CD14-positive monocyte (primary cell): ENCODE measurements at regions not wholly inside any gene's neighbourhood (a gene's known extent, or its start where the extent isn't known, plus 50 kb on each side); places are given as distances from the start of the nearest gene placed in this dataset.

Source experiments
- DNase-seq, 3 donors: peaks; one replicate each; pipeline ENCODE4 v3.0.0-alpha.2; 2011 to 2022
- H2AFZ ChIP-seq: 2 replicates; pipeline ENCODE4 v1.6.0; 2012; ENCODE audit warnings: mild to moderate bottlenecking, low read depth, low read length, inconsistent platforms; ENCODE audit not compliant: insufficient read depth, poor library complexity, severe bottlenecking
- H3K27ac ChIP-seq, 2 donors: 1 replicate in 1 of 2; 2 replicates in 1 of 2; pipeline ENCODE4 v1.5.1; 2012 to 2013; ENCODE audit warnings: low read length in 2 of 2, control low read depth in 1 of 2, inconsistent platforms in 1 of 2, low read depth in 1 of 2, mild to moderate bottlenecking in 1 of 2
- H3K27me3 ChIP-seq, 2 donors: one replicate each; pipeline versions ENCODE4 v1.6.0 to v1.6.1; 2011 to 2013; ENCODE audit warnings: low read length in 2 of 2; ENCODE audit not compliant: control insufficient read depth in 2 of 2, insufficient read depth in 2 of 2
- H3K36me3 ChIP-seq, 2 donors: replicated peaks in 1 of 2; 1 replicate in 1 of 2; 2 replicates in 1 of 2; pipeline versions ENCODE4 v1.5.1 to v1.6.1; 2012 to 2013; ENCODE audit warnings: low read length in 2 of 2, control low read depth in 1 of 2, inconsistent platforms in 1 of 2, mild to moderate bottlenecking in 1 of 2; ENCODE audit not compliant: insufficient read depth in 2 of 2, control insufficient read depth in 1 of 2
- H3K4me1 ChIP-seq, 2 donors: 1 replicate in 1 of 2; 2 replicates in 1 of 2; pipeline versions ENCODE4 v1.5.1 to v1.6.1; 2012 to 2013; ENCODE audit warnings: low read length in 2 of 2, control low read depth in 1 of 2, inconsistent platforms in 1 of 2, mild to moderate bottlenecking in 1 of 2, moderate library complexity in 1 of 2; ENCODE audit not compliant: insufficient read depth in 2 of 2, control insufficient read depth in 1 of 2
- H3K4me2 ChIP-seq: replicated peaks from 2 replicates; pipeline ENCODE3; 2012; ENCODE audit warnings: low read length, moderate library complexity, mild to moderate bottlenecking; ENCODE audit not compliant: poor library complexity, severe bottlenecking; ENCODE audit errors: extremely low read depth
- H3K4me3 ChIP-seq, 3 experiments: fragments of 200-600 bp in 1 of 3; sonication (generic) in 1 of 3; replicated peaks in 1 of 3; 1 replicate in 2 of 3; 2 replicates in 1 of 3; pipeline ENCODE4 v1.5.1; 2011 to 2013; ENCODE audit warnings: low read length in 3 of 3, mild to moderate bottlenecking in 3 of 3, control low read depth in 2 of 3, low read depth in 2 of 3, inconsistent platforms in 1 of 3, moderate library complexity in 1 of 3
- H3K79me2 ChIP-seq: 2 replicates; pipeline ENCODE4 v1.6.0; 2012; ENCODE audit warnings: mild to moderate bottlenecking, control low read depth, inconsistent platforms, low read length, moderate library complexity; ENCODE audit not compliant: insufficient read depth
- H3K9ac ChIP-seq: 2 replicates; pipeline ENCODE4 v1.6.0; 2017; ENCODE audit warnings: low read length, mild to moderate bottlenecking; ENCODE audit not compliant: insufficient read depth, poor library complexity, severe bottlenecking
- H3K9me3 ChIP-seq, 2 donors: replicated peaks in 1 of 2; 1 replicate in 1 of 2; 2 replicates in 1 of 2; pipeline versions ENCODE4 v1.5.1 to v1.6.1; 2012 to 2013; ENCODE audit warnings: low read length in 2 of 2, control low read depth in 1 of 2; ENCODE audit not compliant: control insufficient read depth in 1 of 2, insufficient read depth in 1 of 2
- H4K20me1 ChIP-seq: 2 replicates; pipeline ENCODE4 v1.6.0; 2012; ENCODE audit warnings: mild to moderate bottlenecking, low read length, control low read depth, moderate library complexity; ENCODE audit not compliant: insufficient read depth
- H3K27ac Mint-ChIP-seq, 7 donors: one replicate each; pipeline ENCODE4 v1.8.0; 2020; ENCODE audit warnings: mild to moderate bottlenecking in 7 of 7, mixed read lengths in 7 of 7, moderate library complexity in 6 of 7, inconsistent platforms in 2 of 7
- H3K27me3 Mint-ChIP-seq, 3 donors: one replicate each; pipeline ENCODE4 v1.8.0; 2021 to 2022; ENCODE audit warnings: low read depth in 3 of 3, mild to moderate bottlenecking in 3 of 3, mixed read lengths in 3 of 3, moderate library complexity in 3 of 3, inconsistent platforms in 1 of 3
- H3K36me3 Mint-ChIP-seq, 2 donors: one replicate each; pipeline ENCODE4 v1.8.0; 2020; ENCODE audit warnings: mixed read lengths in 2 of 2, inconsistent platforms in 1 of 2, mild to moderate bottlenecking in 1 of 2
- H3K4me1 Mint-ChIP-seq: one replicate; pipeline ENCODE4 v1.8.0; 2020; ENCODE audit warnings: mild to moderate bottlenecking, mixed read lengths
- H3K4me3 Mint-ChIP-seq, 2 donors: one replicate each; pipeline ENCODE4 v1.8.0; 2020; ENCODE audit warnings: mild to moderate bottlenecking in 2 of 2, mixed read lengths in 2 of 2, moderate library complexity in 1 of 2
- H3K9me3 Mint-ChIP-seq, 7 donors: one replicate each; pipeline ENCODE4 v1.8.0; 2020 to 2022; ENCODE audit warnings: mixed read lengths in 7 of 7, mild to moderate bottlenecking in 6 of 7, moderate library complexity in 6 of 7, inconsistent platforms in 2 of 7
- CTCF ChIP-seq: fragments of 200-600 bp; IDR thresholded peaks from one replicate; pipeline ENCODE4 v1.8.0; 2022; ENCODE audit warnings: antibody characterized with exemption, mild to moderate bottlenecking
- WGBS: methylation state at CpG from one replicate; pipeline ENCODE4 v1.1.5; 2013; ENCODE audit warnings: missing lambda C conversion rate; ENCODE audit not compliant: insufficient coverage; 5-methylcytosine and 5-hydroxymethylcytosine counted together
- intact Hi-C, 2 donors: fragments of 100-400 bp; cut with micrococcal nuclease; formaldehyde crosslinking; loops; one replicate each; pipeline versions ENCODE4 v1.15.0 to v1.15.1; 2023

GRCh38 chr14:27314231-27314630 is 716.4 kb upstream of the NOVA1 start:
- Histone ChIP-seq H3K4me1 (no peaks in the 10 kb centered on the region), H3K27ac (no peak overlapping the region), H3K36me3 (no peaks in the 10 kb centered on the region), H2AFZ (no peak overlapping the region), H4K20me1 (no peaks in the 10 kb centered on the region), H3K4me3 (no peak overlapping the region), H3K4me2 (no peak overlapping the region), H3K79me2 (no peaks in the 10 kb centered on the region), H3K9ac (no peak overlapping the region), H3K9me3 (peaks cover 0 to 3% of the 10 kb centered on the region in 2 donors), H3K27me3 (no peaks in the 10 kb centered on the region)
- H3K9me3 Mint-ChIP-seq: peaks cover 0 to 6% (median 2%) of the 10 kb centered on the region in 7 donors
- no peak overlapping the region for H3K27ac Mint-ChIP-seq
- no peaks in the 10 kb centered on the region for H3K36me3 Mint-ChIP-seq
- H3K4me3 Mint-ChIP-seq: no peak overlapping the region
- intact Hi-C loops: no loop called here
- no peaks in the 10 kb centered on the region for H3K4me1 Mint-ChIP-seq
- DNase-seq: no peak
- no peaks in the 10 kb centered on the region for H3K27me3 Mint-ChIP-seq
- no peak for TF ChIP-seq CTCF

GRCh38 chr14:27315477-27315876 is 717.6 kb upstream of the NOVA1 start:
- H3K36me3 Mint-ChIP-seq: no peaks in the 10 kb centered on the region
- no peak for DNase-seq
- Histone ChIP-seq H3K4me1 (no peaks in the 10 kb centered on the region), H3K27ac (no peak overlapping the region), H3K27me3 (no peaks in the 10 kb centered on the region), H2AFZ (no peak overlapping the region), H3K4me3 (no peak overlapping the region), H3K79me2 (no peaks in the 10 kb centered on the region), H3K4me2 (no peak overlapping the region), H4K20me1 (no peaks in the 10 kb centered on the region), H3K36me3 (no peaks in the 10 kb centered on the region), H3K9me3 (no peaks in the 10 kb centered on the region), H3K9ac (no peak overlapping the region)
- intact Hi-C loops: no loop called here
- peaks cover 0 to 6% (median 0%) of the 10 kb centered on the region in 7 donors for H3K9me3 Mint-ChIP-seq
- H3K27me3 Mint-ChIP-seq: no peaks in the 10 kb centered on the region
- no peaks in the 10 kb centered on the region for H3K4me1 Mint-ChIP-seq
- H3K27ac Mint-ChIP-seq: no peak overlapping the region
- TF ChIP-seq CTCF: no peak
- no CpG with 5 or more reads among the region's 4 CpGs for WGBS
- no peak overlapping the region for H3K4me3 Mint-ChIP-seq
